WTC11 (cell line): ENCODE measurements at regions not wholly inside any gene's neighbourhood (a gene's known extent, or its start where the extent isn't known, plus 50 kb on each side); places are given as distances from the start of the nearest gene placed in this dataset.

Experiments used
- JUN ChIP-seq: sonication (generic); formaldehyde crosslinking; IDR thresholded peaks from 2 replicates; pipeline ENCODE4 v1.8.0; 2023; ENCODE audit warnings: mild to moderate bottlenecking, missing genetic modification reagents
- SMAD3 ChIP-seq: sonication (generic); formaldehyde crosslinking; IDR thresholded peaks from 2 replicates; pipeline ENCODE4 v1.8.0; 2022; ENCODE audit warnings: missing genetic modification reagents, mild to moderate bottlenecking, borderline replicate concordance
- SP1 ChIP-seq: sonication (generic); formaldehyde crosslinking; conservative IDR thresholded peaks from 2 replicates; pipeline ENCODE4 v1.8.1; 2022; ENCODE audit warnings: missing genetic modification reagents
- USF2 ChIP-seq: sonication (generic); formaldehyde crosslinking; IDR thresholded peaks from 2 replicates; pipeline ENCODE4 v1.8.1; 2023; ENCODE audit warnings: mild to moderate bottlenecking, missing genetic modification reagents, moderate library complexity
- ZNF121 ChIP-seq: sonication (generic); formaldehyde crosslinking; IDR thresholded peaks from 2 replicates; pipeline ENCODE4 v1.8.0; 2023; ENCODE audit warnings: missing genetic modification reagents
- ZNF232 ChIP-seq: sonication (generic); formaldehyde crosslinking; IDR thresholded peaks from 2 replicates; pipeline ENCODE4 v1.8.0; 2022; ENCODE audit warnings: mild to moderate bottlenecking, missing genetic modification reagents
- TF ChIP-seq, protein P1 (sequence below): fragments of 200-600 bp; IDR thresholded peaks from 2 replicates; pipeline ENCODE4 v1.8.0; 2022; ENCODE audit warnings: antibody characterized with exemption

GRCh38 chr11:29452146-29452545, 564.7 kb downstream of the KCNA4 start:
- TF ChIP-seq, protein P1, sequence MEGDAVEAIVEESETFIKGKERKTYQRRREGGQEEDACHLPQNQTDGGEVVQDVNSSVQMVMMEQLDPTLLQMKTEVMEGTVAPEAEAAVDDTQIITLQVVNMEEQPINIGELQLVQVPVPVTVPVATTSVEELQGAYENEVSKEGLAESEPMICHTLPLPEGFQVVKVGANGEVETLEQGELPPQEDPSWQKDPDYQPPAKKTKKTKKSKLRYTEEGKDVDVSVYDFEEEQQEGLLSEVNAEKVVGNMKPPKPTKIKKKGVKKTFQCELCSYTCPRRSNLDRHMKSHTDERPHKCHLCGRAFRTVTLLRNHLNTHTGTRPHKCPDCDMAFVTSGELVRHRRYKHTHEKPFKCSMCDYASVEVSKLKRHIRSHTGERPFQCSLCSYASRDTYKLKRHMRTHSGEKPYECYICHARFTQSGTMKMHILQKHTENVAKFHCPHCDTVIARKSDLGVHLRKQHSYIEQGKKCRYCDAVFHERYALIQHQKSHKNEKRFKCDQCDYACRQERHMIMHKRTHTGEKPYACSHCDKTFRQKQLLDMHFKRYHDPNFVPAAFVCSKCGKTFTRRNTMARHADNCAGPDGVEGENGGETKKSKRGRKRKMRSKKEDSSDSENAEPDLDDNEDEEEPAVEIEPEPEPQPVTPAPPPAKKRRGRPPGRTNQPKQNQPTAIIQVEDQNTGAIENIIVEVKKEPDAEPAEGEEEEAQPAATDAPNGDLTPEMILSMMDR: no peak
- TF ChIP-seq SMAD3 (CRISPR knock-in tag) (no peak), ZNF121 (CRISPR knock-in tag) (no peak), ZNF232 (CRISPR knock-in tag) (no peak), JUN (CRISPR knock-in tag) (no peak), SP1 (CRISPR knock-in tag) (no peak), USF2 (CRISPR knock-in tag) (no peak)
